Gastrocnemius medialis (tissue), 4 donors: ENCODE measurements at regions not wholly inside any gene's neighbourhood (a gene's known extent, or its start where the extent isn't known, plus 50 kb on each side); places are given as distances from the start of the nearest gene placed in this dataset.

Source experiments
- CTCF ChIP-seq, 5 experiments: fragments of 450-650 bp in 3 of 5; fragments of 200-600 bp in 2 of 5; sonication (generic) in 2 of 5; IDR thresholded peaks in 4 of 5; conservative IDR thresholded peaks in 1 of 5; 1 replicate in 4 of 5; 2 replicates in 1 of 5; pipeline ENCODE4 v1.5.1; 2016 to 2019; ENCODE audit warnings: antibody characterized with exemption in 5 of 5, mild to moderate bottlenecking in 3 of 5, moderate library complexity in 3 of 5
- POLR2A ChIP-seq, 2 donors: fragments of 450-650 bp; IDR thresholded peaks; one replicate each; pipeline ENCODE4 v1.6.1; 2017; ENCODE audit warnings: antibody characterized with exemption in 2 of 2, mild to moderate bottlenecking in 2 of 2, moderate library complexity in 2 of 2

DNA sequence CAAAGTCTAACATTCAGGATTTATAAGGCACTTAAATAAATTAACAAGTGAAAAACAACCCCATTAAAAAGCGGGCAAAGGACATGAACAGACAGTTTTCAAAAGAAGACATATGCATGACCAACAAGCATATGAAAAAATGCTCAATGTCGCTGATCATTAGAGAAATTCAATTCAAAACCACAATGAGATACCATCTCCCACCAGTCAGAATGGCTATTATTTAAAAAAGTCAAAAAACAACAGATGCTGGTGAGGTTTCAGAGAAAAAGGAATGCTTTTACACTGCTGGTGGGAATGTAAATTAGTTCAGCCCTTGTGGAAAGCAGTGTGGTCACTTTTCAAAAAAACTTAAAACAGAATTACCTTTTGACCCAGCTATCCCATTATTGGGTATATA, 60.7 kb upstream of the BDKRB2 start:
- no peak for TF ChIP-seq CTCF (IDR thresholded peaks at IDR 0.05 in 4 of 5, conservative IDR thresholded peaks at IDR 0.05 in 1 of 5)
- no peak for TF ChIP-seq POLR2A (IDR thresholded peaks at IDR 0.05)
